D721Med (cell line): ENCODE measurements at regions not wholly inside any gene's neighbourhood (a gene's known extent, or its start where the extent isn't known, plus 50 kb on each side); places are given as distances from the start of the nearest gene placed in this dataset.

Experiments
- DNase-seq: peaks from one replicate; pipeline ENCODE4 v3.0.0; 2011; ENCODE audit warnings: low spot score; ENCODE audit not compliant: insufficient read length
- FAIRE-seq: peaks from 2 replicates; lab custom pipeline; 2011; peaks lifted over from hg19 to GRCh38; lab: Jason Lieb, UNC
- CTCF ChIP-seq: IDR thresholded peaks from 2 replicates; pipeline ENCODE4 v1.5.1; 2012; ENCODE audit warnings: mild to moderate bottlenecking, control low read depth; ENCODE audit not compliant: insufficient read depth; ENCODE audit errors: missing control alignments

- FAIRE-seq (no peak), DNase-seq (no peak)
- no peak for TF ChIP-seq CTCF
Observed at GRCh38 chr20:22403632-22404361, 180.6 kb downstream of the FOXA2 start.

GRCh38 chr20:22403022-22403631, 181.2 kb downstream of the FOXA2 start:
- FAIRE-seq (no peak), DNase-seq (no peak)
- TF ChIP-seq CTCF, result no peak

- TF ChIP-seq CTCF, result no peak
- DNase-seq (no peak), FAIRE-seq (no peak)
Observed at GRCh38 chr20:22402550-22402949, 181.8 kb downstream of the FOXA2 start.

GRCh38 chr20:22400440-22400839, 183.9 kb downstream of the FOXA2 start:
- DNase-seq (no peak), FAIRE-seq (no peak)
- TF ChIP-seq CTCF, result no peak

GRCh38 chr20:22394583-22394982, 189.8 kb downstream of the FOXA2 start:
- DNase-seq, result no peak
- no peak for TF ChIP-seq CTCF
- FAIRE-seq, result no peak

GRCh38 chr20:22390543-22390903, 193.8 kb downstream of the FOXA2 start:
- FAIRE-seq (no peak), DNase-seq (no peak)

More at GRCh38 chr20:22390543-22390903, 193.8 kb downstream of the FOXA2 start:
- TF ChIP-seq CTCF, result no peak
